Gastroesophageal sphincter (tissue), 3 donors: ENCODE measurements at regions not wholly inside any gene's neighbourhood (a gene's known extent, or its start where the extent isn't known, plus 50 kb on each side); places are given as distances from the start of the nearest gene placed in this dataset.

Source experiments
- EP300 ChIP-seq: sonication (generic); formaldehyde crosslinking; IDR thresholded peaks from one replicate; pipeline ENCODE4 v1.6.1; 2017; ENCODE audit warnings: antibody characterized with exemption, mild to moderate bottlenecking
- POLR2A ChIP-seq, 2 donors: fragments of 450-650 bp; IDR thresholded peaks; one replicate each; pipeline ENCODE4 v1.6.1; 2017; ENCODE audit warnings: antibody characterized with exemption in 2 of 2, mild to moderate bottlenecking in 2 of 2, moderate library complexity in 1 of 2
- POLR2AphosphoS5 ChIP-seq: sonication (generic); formaldehyde crosslinking; IDR thresholded peaks from one replicate; pipeline ENCODE4 v1.6.1; 2017; ENCODE audit warnings: antibody characterized with exemption
- TF ChIP-seq, protein P1 (sequence below), 4 experiments: fragments of 200-600 bp in 2 of 4; fragments of 450-650 bp in 2 of 4; sonication (generic) in 1 of 4; IDR thresholded peaks; one replicate each; pipeline ENCODE4 v1.5.1; 2017 to 2019; ENCODE audit warnings: antibody characterized with exemption in 4 of 4, mild to moderate bottlenecking in 2 of 4, moderate library complexity in 2 of 4

DNA sequence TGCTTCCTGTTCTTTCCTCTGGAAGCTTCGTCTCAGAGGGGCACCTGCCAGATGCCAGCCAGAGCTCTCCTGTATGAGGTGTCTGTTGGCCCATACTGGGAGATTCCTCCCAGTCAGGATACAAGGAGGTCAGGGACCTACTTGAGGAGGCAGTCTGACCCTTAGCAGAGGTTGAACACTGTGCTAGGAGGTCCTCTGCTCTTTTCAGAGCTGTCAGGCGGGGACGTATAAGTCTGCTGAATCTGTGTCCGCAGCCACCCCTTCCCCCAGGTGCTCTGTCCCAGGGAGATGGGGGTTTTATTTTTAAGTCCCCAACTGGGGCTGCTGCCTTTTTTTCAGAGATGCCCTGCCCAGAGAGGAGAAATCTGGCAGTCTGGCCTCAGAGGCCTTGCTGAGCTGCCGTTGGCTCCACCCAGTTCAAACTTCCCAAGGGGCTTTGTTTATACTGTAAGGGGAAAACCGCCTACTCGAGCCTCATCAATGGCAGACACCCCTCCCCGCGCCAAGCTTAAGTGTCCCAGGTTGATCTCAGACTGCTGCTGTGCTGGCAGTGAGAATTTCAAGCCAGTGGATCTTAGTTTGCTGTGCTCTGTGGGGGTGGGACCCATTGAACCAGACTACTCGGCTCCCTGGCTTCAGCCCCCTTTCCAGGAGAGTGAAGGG lies 326.7 kb downstream of the BCKDHB start:
- TF ChIP-seq, protein P1, sequence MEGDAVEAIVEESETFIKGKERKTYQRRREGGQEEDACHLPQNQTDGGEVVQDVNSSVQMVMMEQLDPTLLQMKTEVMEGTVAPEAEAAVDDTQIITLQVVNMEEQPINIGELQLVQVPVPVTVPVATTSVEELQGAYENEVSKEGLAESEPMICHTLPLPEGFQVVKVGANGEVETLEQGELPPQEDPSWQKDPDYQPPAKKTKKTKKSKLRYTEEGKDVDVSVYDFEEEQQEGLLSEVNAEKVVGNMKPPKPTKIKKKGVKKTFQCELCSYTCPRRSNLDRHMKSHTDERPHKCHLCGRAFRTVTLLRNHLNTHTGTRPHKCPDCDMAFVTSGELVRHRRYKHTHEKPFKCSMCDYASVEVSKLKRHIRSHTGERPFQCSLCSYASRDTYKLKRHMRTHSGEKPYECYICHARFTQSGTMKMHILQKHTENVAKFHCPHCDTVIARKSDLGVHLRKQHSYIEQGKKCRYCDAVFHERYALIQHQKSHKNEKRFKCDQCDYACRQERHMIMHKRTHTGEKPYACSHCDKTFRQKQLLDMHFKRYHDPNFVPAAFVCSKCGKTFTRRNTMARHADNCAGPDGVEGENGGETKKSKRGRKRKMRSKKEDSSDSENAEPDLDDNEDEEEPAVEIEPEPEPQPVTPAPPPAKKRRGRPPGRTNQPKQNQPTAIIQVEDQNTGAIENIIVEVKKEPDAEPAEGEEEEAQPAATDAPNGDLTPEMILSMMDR (IDR thresholded peaks at IDR 0.05) = no peak
- TF ChIP-seq POLR2AphosphoS5 (no peak), POLR2A (IDR thresholded peaks at IDR 0.05) (no peak), EP300 (no peak)
